ENCODE measurements at regions not wholly inside any gene's neighbourhood (a gene's known extent, or its start where the extent isn't known, plus 50 kb on each side); places are given as distances from the start of the nearest gene placed in this dataset.

DNA sequence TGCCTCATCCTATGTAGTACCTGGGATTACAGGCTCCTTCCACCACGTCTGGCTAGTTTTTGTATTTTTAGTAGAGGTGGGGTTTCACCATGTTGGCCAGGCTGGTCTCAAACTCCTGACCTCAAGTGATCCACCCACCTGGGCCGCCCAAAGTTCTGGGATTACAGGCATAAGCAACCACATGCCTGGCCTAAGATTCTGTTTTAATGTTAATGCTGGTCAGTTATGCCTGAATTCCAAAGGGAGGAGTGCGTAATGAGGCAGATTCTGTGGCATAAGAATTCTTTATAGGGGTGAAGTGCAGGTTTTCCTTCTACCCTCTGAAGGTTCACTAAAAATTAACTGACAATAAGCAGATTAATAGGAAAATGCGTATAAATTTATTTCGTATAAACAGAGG, 1343.8 kb upstream of the LRRTM1 start:
- TF ChIP-seq, protein P1, sequence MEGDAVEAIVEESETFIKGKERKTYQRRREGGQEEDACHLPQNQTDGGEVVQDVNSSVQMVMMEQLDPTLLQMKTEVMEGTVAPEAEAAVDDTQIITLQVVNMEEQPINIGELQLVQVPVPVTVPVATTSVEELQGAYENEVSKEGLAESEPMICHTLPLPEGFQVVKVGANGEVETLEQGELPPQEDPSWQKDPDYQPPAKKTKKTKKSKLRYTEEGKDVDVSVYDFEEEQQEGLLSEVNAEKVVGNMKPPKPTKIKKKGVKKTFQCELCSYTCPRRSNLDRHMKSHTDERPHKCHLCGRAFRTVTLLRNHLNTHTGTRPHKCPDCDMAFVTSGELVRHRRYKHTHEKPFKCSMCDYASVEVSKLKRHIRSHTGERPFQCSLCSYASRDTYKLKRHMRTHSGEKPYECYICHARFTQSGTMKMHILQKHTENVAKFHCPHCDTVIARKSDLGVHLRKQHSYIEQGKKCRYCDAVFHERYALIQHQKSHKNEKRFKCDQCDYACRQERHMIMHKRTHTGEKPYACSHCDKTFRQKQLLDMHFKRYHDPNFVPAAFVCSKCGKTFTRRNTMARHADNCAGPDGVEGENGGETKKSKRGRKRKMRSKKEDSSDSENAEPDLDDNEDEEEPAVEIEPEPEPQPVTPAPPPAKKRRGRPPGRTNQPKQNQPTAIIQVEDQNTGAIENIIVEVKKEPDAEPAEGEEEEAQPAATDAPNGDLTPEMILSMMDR (IDR thresholded peaks at IDR 0.05; ENCODE audit: extremely low read depth, insufficient read depth, missing control alignments): no peak
- no peak for DNase-seq (ENCODE audit: low spot score)
- in situ Hi-C loops (cut with MboI; ENCODE audit: low pct_unique_long_range_greater_than_20kb, low sequenced_read_pairs, unreplicated experiment): no loop called here

DNA sequence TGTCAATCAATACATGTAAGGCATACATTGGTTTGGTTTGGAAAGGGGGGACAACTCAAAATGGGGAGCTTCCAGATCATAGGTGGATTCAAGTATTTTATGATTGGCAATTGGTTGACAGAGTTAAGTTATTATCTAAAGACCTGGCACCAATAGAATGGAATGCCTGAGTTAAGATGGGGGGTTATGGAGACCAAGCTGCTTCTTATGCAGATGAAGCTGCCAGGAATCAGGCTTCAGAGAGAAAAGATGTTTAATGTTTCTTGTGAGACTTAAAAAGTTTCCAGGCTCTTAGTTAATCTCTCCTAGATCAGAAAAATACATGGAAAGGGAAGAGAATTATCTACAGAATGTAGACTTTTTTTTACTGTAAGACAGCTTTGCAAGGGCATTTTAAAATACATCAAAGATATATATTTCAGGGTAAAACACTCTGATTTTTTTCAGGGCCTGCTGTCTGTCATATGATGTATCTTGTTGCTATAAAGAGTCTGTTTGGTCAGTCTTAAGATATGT, 1343.2 kb upstream of the LRRTM1 start:
- in situ Hi-C loops (cut with MboI; ENCODE audit: low pct_unique_long_range_greater_than_20kb, low sequenced_read_pairs, unreplicated experiment): no loop called here
- TF ChIP-seq, protein P1 (IDR thresholded peaks at IDR 0.05; ENCODE audit: extremely low read depth, insufficient read depth, missing control alignments): no peak
- no peak for DNase-seq (ENCODE audit: low spot score)

DNA sequence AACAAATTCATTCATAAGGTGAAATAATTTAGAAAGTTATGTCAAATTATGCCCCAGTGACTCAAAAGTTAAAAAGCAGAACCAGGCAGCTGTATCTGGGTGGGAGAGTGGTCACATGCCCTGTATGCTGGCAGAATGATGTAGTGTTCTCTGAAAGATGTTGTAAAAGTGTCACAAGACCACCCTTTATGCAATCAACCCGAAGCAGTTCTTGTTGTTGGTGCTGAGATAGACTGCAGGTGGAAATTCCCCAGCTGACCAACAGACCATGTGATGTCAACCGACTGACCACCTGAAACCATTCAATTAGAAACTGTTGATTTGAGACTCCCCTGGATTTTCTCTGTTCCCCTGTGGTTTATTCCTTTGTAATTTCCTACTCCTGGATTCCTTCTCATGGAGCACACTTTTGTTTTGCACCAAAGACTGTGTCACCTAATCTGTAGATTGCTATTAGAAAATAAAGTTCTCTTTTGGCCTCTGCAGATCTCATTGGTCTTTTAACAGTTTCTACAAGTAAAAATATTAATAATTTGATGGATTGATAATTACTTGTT, 1341.3 kb upstream of the LRRTM1 start:
- in situ Hi-C loops (cut with MboI; ENCODE audit: low pct_unique_long_range_greater_than_20kb, low sequenced_read_pairs, unreplicated experiment): no loop called here
- TF ChIP-seq, protein P1 (IDR thresholded peaks at IDR 0.05; ENCODE audit: extremely low read depth, insufficient read depth, missing control alignments): no peak

DNA sequence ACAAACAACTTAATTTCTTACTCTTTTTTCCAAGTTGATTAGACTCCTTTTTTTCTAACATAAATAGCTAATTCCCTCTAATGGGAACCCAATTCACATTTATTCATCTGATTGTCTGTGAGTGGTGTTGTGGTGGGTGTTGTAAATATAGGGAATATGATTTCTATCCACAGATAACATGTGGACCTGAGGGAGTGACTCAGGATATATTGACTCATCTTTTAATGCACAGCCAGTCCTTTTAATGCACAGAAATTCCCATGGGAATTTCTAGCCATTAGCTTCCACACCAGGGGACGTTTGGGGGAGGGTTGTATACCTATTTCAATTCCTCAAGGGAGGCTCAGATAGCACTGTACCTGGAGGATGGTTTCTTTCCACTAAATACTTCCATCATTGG, 1339.6 kb upstream of the LRRTM1 start:
- in situ Hi-C loops (cut with MboI; ENCODE audit: low pct_unique_long_range_greater_than_20kb, low sequenced_read_pairs, unreplicated experiment): no loop called here

More for the DNA sequence above, 1341.3 kb upstream of the LRRTM1 start:
- no peak for DNase-seq (ENCODE audit: low spot score)

DNA sequence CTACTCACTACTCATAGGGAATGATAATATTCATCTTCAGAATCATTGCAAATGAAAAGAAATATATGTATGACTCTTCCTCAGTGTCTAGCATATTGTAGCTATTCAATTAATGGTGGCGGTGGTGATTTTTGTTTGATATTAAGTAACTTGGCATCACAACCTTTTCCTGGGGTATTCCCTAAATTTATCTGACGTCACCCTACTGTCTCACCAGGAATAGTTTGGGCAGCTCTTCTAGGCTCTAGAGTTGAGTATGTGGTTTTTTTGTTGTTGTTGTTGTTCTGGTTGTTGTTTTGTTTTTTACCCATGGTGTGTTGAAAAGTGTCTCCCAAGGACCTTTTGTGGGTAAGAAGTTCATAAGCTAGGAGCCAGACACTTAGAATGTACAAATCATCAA, 1320.3 kb upstream of the LRRTM1 start:
- TF ChIP-seq, protein P1 (IDR thresholded peaks at IDR 0.05; ENCODE audit: extremely low read depth, insufficient read depth, missing control alignments): no peak
- in situ Hi-C loops (cut with MboI; ENCODE audit: low pct_unique_long_range_greater_than_20kb, low sequenced_read_pairs, unreplicated experiment): no loop called here
- DNase-seq (ENCODE audit: low spot score): no peak

More for the DNA sequence above, 1339.6 kb upstream of the LRRTM1 start:
- DNase-seq (ENCODE audit: low spot score): no peak
- TF ChIP-seq, protein P1 (IDR thresholded peaks at IDR 0.05; ENCODE audit: extremely low read depth, insufficient read depth, missing control alignments): no peak

DNA sequence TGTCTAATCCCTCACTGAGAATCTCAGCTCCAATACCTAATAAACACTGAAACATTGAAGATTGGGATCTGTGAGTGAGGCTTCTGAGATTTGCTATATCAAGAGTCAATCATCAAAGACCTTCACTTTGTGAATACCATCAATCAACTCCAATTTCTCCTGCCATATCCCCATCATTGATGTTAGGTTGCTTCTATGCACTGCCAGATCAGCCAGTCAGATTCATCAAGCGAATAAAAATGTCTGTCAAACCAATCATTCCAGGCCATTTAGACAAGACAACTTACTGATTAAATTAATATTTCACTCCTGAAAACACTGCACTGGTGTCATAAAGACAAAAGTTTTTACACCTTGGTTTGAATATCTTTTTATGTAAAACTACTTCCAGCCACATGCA, 1295.5 kb upstream of the LRRTM1 start:
- in situ Hi-C loops (cut with MboI; ENCODE audit: low pct_unique_long_range_greater_than_20kb, low sequenced_read_pairs, unreplicated experiment): no loop called here
- TF ChIP-seq, protein P1 (IDR thresholded peaks at IDR 0.05; ENCODE audit: extremely low read depth, insufficient read depth, missing control alignments): no peak
- no peak for DNase-seq (ENCODE audit: low spot score)

Measured in GM13977 (cell line).